ENCODE measurements at regions not wholly inside any gene's neighbourhood (a gene's known extent, or its start where the extent isn't known, plus 50 kb on each side); places are given as distances from the start of the nearest gene placed in this dataset.

DNA sequence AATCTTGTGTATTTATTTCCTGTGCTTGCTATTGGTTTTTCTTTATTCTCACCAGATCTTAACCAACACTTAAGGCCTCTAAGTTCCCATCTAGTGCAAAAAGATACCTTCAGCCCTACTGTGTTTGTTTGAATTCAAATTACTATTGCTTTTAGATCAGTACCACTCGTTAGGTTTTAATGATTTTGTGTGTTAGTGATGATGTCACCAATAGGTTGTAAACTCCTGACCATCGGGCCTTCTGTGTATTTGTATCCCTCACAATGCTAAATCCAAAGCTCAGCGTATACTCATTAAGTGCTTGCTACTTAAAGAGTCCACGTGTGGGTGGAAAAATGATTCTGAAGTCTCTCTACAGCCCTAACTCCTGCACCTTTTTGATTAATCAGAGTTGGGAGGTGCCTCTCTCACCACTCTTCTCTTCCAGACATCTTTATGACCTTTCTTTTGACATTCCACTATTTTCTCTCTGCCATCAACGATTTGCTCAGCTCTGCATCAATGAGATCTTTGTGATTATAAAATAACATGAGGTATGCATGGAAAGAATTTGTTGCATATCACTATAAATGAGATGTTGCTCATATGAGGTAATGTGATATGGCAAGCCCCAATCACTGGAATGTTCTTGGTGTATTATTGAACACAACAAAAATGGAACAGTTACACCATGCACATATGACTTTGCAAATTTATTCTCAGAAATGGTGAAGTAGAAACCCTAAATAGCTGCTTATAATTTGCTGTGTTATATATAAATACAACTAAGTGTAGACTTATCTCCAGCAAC lies 55.1 kb upstream of the LAMA2 start:
- no peak for FAIRE-seq

DNA sequence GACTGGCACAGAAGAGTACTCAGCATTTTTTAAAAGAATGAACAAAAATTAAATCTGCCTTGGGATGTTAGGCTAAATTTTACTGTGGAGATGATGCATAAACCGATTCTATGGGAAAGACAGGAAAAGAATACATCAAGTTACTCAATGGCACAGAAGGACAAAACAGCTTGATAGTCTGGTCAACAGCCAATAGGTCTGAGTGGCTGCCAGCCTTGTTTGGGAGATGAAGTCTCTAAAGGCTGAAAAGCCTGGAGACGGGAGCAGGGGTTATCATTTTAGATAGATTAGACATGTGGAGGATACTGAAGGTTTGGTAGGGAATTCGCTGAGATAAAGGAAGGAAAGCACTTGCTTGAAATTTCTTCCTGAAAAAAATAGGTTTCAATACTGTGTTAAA lies 56.3 kb upstream of the LAMA2 start:
- FAIRE-seq = no peak

DNA sequence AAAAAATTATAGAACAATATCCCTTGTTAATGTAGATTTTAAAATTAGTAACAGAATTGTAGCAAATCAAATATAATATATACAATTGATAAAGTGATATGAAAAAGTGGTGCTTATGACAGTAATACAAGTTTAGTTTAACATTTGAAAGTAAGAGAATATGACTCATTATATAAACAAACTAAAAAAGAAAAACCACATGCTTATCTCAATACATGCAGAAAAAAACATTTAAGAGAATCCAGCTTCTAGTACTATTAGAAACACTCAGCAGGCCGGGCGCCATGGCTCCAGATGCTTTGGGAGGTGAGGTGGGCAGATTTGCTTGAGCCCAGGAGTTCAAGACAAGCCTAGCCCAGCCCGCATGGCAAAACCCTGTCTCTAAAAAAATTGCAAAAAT lies 60.7 kb upstream of the LAMA2 start:
- no peak for FAIRE-seq

DNA sequence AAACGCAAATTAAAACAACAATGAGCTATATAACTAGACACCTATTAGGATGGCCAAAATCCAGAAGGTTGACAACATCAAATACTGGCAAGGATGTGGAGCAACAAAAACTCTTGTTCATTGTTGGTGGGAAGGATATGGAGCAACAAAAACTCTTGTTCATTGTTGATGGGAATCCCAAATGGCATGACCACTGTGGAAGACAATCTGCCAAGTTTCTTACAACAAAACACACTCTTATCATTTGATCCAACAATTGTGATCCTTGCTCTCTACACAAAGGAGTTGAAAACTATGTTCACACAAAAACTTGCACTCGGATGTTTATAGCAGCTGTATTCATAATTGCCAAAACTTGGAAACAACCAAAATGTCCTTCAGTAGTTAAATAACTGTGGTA lies 61.8 kb upstream of the LAMA2 start:
- no peak for FAIRE-seq

DNA sequence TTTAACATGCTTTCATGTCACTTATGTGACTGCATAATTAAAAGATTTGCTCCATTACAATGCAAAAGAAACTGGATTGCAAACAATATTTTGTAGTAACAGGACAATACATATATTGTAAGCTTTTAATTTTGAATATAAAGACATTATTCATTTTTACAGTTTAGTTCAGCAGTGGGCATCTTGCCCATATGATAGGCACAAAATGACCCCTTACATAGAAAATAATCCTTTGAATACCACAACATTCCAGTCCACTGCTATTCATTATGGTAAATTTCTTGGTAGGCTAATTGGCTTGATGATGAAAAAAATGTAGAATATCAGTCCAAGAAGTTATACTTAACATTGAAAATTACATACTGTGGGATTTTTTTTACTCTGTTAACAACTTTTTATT lies 74.1 kb upstream of the LAMA2 start:
- no peak for FAIRE-seq

DNA sequence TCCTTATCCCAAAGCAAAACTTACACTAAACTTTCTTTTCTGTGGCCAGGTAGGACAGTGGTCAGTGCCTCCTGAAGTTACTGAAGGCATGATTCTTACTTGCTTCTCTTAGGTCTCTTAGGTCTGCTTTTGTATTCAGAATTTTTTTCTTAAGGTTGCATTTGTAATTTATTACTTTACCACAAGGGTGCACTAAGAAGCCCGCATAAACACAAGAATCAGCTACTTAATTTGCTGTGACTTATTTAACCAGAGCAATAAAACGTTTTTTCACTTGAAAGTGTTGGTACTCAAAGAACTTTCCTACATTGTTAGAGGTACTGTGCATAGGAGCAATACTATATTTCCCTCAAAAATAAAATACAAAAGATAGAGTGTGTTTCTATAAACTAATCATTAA lies 75.4 kb upstream of the LAMA2 start:
- peak; percentile 45 for FAIRE-seq

DNA sequence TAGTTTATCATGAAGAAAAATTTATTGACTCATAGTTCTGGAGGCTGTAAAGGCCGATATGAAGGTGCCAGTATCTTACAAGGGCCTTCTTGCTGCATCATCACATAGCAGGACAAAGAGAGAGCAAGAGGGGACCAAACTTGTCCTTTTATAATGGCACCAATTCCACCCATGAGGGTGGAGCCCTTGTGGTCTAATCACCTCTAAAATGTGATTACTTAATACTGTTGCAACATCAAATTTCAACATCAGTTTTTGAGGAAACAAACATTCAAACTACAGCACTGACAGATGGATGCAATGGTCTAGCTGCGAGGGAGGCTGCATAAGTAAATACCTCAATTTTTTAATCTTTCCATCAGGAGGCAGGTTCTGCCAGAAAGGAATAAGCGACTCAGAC lies 76.7 kb upstream of the LAMA2 start:
- no peak for FAIRE-seq

DNA sequence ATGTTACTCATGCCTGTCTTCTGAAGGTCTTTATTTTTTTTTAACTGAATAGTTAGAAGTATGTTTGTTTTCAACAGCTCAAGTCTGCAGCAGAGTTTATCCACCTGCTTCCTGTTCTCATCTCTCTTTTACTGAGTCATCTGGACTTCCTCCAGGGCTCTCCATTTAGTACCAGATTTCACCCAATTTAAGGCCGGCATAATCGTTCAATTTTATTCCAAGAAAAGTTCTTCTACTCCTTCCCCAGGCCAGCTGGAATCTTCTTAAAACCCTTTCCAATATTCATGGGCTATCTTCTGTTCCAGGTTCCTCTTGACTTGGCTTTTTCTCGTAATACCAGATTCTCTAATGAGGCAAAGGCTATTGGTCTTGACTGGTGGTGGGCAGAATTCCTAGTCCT lies 79.0 kb upstream of the LAMA2 start:
- no peak for FAIRE-seq

DNA sequence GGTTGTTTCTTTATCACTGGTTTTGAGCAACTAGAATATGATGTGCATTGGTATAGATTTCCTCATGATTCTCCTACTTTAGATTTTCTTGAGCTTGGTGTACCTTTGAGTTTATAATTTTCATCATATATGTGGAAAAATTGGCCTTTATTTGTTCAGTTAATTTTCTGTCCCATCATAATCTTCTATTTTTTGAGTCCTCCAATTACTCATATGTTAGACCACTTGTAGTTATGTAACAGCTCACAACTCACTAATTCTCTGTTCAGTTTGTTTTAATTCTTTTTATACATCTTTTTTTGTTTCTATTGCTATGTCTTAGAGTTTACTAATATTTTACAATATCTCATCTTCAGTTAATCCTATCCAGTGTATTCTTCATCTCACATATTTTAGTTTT lies 81.3 kb upstream of the LAMA2 start:
- FAIRE-seq = no peak

DNA sequence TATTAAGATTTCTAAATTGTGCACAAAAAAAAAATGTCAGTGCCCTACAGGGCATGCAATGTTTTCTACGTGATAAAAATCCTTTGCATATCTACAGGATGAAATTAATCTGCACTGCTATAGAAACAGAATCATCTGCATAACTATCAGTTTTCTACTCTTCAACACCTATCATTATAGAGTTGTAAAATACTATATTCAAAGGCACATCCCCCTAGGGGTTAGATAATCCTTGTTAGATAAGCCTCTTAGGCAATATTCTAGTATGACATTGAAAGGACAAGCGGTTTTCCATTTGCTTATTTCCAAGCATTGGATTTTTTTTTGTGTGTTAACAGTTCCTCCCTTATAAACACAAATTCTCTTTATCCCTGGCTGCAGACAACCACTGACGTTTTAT lies 98.7 kb upstream of the LAMA2 start:
- no peak for FAIRE-seq

DNA sequence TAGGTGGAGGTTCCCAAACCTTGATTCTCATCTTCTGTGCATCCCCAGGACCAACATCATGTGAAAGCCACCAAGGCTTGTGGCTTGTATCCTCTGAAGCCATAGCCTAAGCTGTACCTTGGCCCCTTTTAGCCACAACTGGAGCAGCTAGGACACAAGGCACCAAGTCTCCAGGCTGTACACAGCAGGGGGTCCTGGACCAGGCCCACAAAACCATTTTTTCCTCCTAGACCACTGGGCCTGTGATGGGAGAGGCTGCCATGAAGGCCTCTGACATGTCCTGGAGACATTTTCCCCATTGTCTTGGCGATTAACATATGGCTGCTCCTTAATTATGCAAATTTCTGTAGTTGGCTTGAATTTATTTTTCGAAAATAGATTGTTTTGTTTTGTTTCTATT lies 114.8 kb upstream of the LAMA2 start:
- no peak for FAIRE-seq

DNA sequence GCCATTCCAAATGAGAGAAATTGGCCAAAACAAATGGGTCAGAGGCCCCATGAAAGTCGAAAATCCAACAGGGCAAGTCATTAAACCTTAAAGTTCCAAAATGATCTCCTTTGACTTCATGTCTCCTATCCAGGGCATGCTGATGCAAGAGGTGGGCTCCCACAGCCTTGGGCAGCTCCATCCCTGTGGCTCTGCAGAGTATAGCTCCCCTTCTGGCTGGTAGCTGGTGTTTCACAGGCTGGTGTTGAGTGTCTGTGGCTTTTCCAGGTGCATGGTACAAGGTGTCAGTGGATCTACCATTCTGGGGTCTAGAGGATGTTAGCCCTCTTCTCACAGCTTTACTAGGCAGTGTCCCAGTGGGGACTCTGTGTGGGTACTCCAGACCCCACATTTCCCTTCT lies 115.2 kb upstream of the LAMA2 start:
- FAIRE-seq = no peak

DNA sequence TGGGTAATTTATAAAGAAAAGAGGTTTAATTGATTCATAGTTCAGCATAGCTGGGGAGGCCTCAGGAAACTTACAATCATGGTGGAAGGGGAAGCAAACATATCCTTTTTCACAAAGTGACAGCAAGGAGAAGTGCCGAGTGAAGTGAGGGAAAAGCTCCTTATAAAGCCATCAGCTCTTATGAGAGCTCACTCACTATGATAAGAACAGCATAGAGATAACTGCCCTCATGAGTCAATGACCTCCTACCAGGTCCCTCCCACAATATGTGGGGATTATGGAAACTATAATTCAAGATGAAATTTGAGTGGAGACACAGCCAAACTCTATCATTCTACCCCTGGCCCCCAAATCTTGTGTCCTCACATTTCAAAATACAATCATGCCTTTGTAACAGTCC lies 115.8 kb upstream of the LAMA2 start:
- FAIRE-seq = no peak

DNA sequence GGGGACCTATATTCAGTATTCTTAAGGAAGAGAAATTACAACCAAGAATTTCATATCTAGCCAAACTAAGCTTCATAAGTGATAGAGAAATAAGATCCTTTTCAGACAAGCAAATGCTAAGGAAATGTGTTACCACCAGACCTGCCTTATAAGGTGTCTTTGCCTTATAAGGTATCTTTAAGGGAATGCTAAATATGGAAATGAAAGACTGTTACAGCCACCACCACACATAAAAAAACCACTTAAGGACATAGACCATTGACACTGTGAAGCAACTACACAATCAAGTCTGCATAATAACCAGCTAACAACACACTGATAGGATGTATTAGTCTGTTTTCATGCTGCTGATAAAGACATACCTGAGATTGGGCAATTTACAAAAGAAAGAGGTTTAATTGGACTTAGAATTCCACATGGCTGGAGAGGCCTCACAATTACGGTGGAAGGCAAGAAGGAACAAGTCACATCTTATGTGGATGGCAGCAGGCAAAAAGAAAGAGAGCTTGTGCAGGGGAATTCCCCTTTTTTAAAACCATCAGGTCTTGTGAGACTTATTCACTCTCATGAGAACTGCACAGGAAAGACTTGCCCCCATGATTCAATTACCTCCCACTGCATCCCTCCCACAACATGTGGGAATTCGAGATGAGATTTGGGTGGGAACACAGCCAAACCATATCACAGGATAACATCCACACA lies 119.2 kb upstream of the LAMA2 start:
- FAIRE-seq = no peak

DNA sequence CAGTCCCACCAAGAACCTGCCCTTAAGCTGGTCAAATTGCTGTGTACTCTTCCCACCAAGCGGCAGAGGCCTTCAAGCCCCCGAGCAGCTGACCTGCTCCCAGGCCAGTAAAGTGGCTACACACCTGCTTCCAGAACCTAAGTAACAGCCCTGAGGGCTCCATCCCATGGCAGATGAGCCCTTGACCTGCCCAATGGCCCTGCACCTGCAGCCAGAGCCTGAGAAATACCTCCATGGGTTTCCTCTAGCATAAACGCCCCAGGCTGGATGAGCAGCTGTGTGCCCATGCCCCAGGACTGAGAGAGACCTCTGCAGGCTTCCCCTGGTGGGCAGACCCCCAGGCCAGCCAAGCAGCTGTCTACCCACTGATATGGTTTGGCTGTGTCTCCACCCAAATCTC lies 123.0 kb upstream of the LAMA2 start:
- no peak for FAIRE-seq

DNA sequence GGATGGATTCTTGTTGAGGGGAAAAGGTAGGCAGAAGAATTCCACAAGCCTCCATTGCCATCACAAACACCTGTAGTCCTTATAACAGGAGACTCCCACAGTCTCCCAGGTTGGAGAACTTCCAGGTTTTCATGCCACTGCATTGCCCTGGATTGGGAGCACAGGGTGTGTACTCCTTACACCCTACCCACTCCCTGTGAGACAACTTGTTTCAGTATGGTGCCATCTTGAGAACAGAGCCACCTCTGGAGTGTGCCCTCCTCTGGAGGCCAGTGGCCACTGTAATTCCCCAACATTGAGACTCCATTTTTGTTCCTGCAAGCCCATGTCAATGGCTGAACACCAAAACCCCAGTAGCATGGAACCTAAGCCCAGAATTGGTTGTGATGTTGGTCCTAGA lies 123.5 kb upstream of the LAMA2 start:
- no peak for FAIRE-seq

DNA sequence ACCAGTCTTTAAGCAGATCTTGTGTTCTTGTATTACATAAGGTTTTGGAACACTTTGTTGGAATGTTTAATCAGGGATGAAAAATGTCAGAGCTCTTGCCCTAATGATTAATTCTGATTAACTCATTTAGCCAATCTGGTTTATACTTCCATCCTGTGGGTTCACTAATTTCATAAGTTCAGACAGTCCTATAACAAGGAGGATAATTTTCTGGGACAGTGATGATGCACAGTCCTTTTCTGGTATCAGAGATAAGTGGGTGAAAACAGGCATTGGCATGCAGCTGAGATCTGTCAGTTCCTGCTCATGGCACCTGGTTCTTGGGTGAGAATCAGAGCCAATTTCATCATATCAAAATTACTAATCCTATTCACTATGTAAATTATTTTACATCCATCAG lies 125.0 kb upstream of the LAMA2 start:
- no peak for FAIRE-seq

DNA sequence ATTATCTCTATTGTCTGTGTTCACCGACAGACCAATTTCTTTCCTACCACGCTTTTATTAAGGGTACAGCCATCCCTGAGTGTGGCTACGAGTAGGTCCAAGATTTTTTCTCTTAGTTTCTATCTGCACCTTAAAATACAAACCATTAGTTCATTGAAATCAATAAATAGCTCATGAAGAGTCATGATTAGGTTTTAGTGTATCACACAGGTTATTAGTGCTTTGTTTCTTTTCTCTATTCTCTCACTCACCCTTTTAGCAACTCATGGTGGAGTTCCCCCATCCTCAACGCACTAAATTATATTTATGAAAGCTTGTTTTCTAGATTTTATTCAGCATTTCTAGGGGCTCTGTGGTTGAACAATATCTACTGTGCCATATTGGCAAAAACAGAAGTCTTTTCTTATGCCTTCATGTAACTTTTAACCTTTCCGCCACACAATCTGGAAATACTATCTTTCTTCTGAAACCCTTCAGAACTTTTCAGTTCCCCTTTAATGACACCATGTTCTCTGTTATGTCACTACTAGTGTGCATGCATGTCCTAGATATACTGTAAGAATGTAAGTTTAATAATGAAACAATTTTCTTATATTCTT lies 128.2 kb upstream of the LAMA2 start:
- FAIRE-seq = no peak

DNA sequence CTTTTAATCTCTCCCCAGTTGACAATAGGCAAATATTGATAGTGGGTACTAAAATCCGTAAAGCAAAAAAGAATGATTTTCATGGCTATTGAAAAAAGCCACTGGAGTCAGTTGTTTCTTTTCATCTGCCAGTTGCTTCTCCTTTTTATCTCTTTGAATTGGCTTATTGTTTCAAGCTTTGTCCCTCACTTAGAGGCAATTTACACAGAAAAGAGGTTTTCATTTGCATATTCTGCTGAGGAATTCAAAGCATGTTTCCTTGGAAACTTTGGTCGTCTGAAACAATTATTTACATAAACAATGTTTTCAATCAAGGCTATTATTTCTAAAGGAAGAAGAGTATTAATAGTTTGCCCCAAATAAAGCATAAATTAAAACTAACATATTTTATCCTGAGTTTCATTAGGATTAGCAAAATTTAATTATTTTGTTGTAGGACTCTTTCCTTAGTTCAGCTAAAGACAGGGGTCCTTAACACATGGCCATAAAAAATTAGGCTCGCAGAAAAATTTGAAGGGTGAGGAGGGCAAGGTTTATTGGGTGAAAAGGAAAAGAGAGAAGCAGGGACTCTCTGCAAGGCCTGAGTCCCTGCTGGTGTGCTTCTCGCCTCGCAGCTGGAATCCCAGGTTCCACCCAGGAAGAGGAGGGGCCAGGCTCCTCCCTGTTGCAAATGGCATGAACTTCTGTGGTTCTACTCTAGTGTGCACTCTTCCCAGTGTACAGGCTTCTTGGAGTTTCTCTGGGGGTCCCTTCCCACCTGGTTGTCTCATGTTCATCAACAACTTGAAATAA lies 138.8 kb upstream of the LAMA2 start:
- peak; percentile 18 for FAIRE-seq

DNA sequence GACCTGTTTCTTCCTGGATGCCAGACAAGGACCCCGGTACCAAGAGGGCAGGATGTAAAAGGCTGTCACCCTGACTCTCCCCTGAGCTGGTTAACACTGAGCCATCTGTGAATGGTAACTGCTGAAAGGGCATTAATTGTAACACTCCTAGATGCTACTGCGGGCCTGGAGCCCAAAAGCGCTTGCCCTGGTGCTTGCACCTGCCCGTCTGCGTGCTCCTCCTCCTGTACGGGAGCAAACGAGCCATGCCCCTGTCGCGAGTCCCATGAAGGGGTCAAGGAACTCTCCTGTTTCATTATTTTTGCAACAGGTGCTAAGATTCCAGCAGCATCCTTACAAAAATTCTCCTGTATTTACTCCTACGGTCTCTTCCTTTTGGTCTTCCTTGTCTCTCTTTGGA lies 140.0 kb upstream of the LAMA2 start:
- no peak for FAIRE-seq

DNA sequence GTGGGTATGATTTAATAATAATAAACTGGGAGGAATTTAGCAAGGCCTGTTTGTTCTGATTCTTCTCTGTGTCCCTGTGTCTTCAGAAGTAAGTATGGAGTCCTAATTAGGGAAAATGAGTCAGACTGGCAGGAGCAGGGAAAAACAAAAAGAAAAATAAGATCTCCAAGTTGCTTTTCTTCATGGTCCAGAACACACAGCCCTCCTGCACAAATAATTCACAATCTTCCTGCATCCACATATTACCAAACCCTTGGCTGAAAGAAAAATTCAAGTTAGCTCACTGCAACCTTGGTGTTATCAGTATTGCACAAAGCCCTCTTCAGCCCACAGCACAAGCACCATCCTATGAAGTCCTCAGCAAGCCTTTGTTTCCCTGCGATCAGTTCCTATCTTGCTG lies 142.0 kb upstream of the LAMA2 start:
- no peak for FAIRE-seq

DNA sequence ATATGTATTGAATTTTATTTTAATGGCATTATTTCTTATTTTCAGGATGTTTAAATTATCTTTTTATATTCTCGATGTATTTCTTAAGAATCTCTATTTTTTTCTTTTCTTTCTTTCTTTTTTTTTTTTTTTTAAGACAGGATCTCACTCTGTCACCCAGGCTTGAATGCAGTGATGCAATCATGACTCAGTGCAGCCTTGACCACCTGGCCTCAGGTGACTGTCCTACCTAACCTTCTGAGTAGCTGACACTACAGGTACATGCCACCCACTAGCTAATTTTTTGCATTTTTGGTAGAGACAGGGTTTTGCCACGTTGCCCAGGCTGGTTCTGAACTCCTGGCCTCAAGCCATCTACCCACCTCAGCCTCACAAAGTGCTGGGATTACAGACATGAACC lies 143.8 kb upstream of the LAMA2 start:
- FAIRE-seq = no peak

DNA sequence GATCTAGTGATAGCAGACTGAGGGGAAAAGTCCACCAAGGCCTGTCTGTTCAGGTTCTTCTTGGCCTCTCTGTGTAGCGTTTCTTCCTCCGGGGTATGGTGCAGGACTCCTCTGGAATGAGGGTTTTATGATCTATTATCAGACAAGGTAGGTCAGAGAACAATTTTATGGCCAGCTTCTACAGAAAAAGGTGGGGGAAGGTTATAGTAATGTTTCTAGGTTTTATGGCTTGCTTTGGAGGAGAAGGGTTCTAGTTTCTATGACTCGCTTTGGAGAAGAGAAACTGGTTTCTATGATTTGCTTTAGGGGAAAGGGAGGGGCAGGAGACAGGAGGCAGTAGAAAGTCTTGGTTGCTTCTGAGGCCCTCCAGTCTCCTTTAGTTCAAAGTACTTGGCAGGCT lies 144.8 kb upstream of the LAMA2 start:
- no peak for FAIRE-seq

DNA sequence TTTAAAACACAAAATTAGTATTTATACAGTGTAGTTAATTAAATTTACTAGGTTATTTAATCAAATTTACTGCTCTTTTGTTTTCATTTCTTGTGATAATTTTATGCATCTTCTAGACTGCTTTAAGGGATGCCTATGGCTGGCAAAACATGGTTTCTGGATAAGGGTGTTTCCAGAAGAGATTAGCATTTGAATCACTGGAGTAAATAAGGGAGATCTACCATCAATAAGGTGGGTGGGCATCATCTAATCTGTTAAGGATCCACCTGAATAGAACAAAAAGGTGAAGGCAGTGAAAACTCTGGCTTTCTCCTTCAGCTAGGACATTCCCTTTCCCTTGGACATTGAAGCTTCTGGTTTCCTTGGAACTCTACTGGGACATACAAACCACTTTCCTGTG lies 146.2 kb upstream of the LAMA2 start:
- FAIRE-seq = no peak
